Inflammatory macrophage treated with lipopolysaccharide for 4 hours (primary cell): ENCODE measurements at regions not wholly inside any gene's neighbourhood (a gene's known extent, or its start where the extent isn't known, plus 50 kb on each side); places are given as distances from the start of the nearest gene placed in this dataset.
"Not testable (repeated sequence)": the region's sequence is repeated elsewhere in the genome, so short reads cannot be mapped to it uniquely, and the experiment has no call there.

Source experiments
- DNase-seq: peaks from one replicate; pipeline ENCODE4 v3.0.0-alpha.2; 2020

GRCh38 chr9:115757461-115757860, 396.1 kb upstream of the PAPPA start:
- no peak for DNase-seq

GRCh38 chr9:115758441-115758840, 395.1 kb upstream of the PAPPA start:
- no peak for DNase-seq

GRCh38 chr9:115759426-115759825, 394.2 kb upstream of the PAPPA start:
- DNase-seq: no peak

GRCh38 chr9:115764645-115765044, 388.9 kb upstream of the PAPPA start:
- no peak for DNase-seq

- DNase-seq: no peak
These were observed 388.5 kb upstream of the PAPPA start for GRCh38 chr9:115765060-115765459.

- no peak for DNase-seq
These were observed 387.1 kb upstream of the PAPPA start for GRCh38 chr9:115766370-115766955.

GRCh38 chr9:115770521-115770920, 383.1 kb upstream of the PAPPA start:
- no peak for DNase-seq

GRCh38 chr9:115775659-115776058, 377.9 kb upstream of the PAPPA start:
- DNase-seq: no peak

- DNase-seq: no peak
These were observed 376.0 kb upstream of the PAPPA start for GRCh38 chr9:115777610-115778009.

GRCh38 chr9:115781070-115781736, 372.4 kb upstream of the PAPPA start:
- no peak for DNase-seq

GRCh38 chr9:115786321-115786720, 367.3 kb upstream of the PAPPA start:
- DNase-seq: no peak

GRCh38 chr9:115790520-115790919, 363.1 kb upstream of the PAPPA start:
- DNase-seq: no peak

GRCh38 chr9:115794921-115795475, 358.6 kb upstream of the PAPPA start:
- no peak for DNase-seq

- no peak for DNase-seq
These were observed 353.9 kb upstream of the PAPPA start for GRCh38 chr9:115799734-115800133.

GRCh38 chr9:115804206-115804605, 349.4 kb upstream of the PAPPA start:
- no peak for DNase-seq

GRCh38 chr9:115808108-115808507, 345.5 kb upstream of the PAPPA start:
- DNase-seq: no peak

GRCh38 chr9:115808695-115809094, 344.9 kb upstream of the PAPPA start:
- DNase-seq: no peak

- no peak for DNase-seq
These were observed 343.4 kb upstream of the PAPPA start for GRCh38 chr9:115810166-115810565.

- no peak for DNase-seq
These were observed 339.5 kb upstream of the PAPPA start for GRCh38 chr9:115814081-115814480.

- DNase-seq: no peak
These were observed 337.8 kb upstream of the PAPPA start for GRCh38 chr9:115815786-115816185.

GRCh38 chr9:115818651-115819050, 334.9 kb upstream of the PAPPA start:
- not testable (repeated sequence) for DNase-seq

GRCh38 chr9:115832031-115832430, 321.6 kb upstream of the PAPPA start:
- DNase-seq: no peak

GRCh38 chr9:115837618-115838017, 316.0 kb upstream of the PAPPA start:
- DNase-seq: no peak

- DNase-seq: no peak
These were observed 315.2 kb upstream of the PAPPA start for GRCh38 chr9:115838417-115838816.

GRCh38 chr9:115844433-115844832, 309.2 kb upstream of the PAPPA start:
- DNase-seq: not testable (repeated sequence)
